ENCODE measurements at regions not wholly inside any gene's neighbourhood (a gene's known extent, or its start where the extent isn't known, plus 50 kb on each side); places are given as distances from the start of the nearest gene placed in this dataset.

DNA sequence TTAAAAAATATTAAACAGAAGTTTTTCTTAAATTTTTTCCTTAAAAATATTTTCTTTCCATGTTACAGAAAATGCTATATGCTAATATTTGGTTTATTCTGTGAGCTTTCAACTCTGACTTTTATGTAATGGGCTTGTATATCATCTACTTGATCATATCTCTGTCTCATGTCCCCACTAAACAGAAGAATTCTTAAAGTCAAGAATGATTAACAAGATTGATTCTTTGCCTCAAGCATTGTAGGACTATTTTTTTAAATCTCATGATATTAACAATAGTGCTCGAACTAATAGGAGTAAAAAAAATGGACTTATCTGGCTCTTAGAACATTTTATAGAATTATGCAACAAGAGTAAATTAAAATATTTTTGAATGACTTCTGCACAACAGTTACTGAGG, 206.3 kb downstream of the C12orf50 start:
- no peak overlapping the region for H3K4me3 ChIP-seq (replicated peaks in 1 of 3; ENCODE audit: insufficient read depth in 1 of 3, low read depth in 1 of 3, low read length in 3 of 3)
- H3K36me3 ChIP-seq (ENCODE audit: control insufficient read depth in 2 of 2, extremely low read depth in 1 of 2, insufficient read depth in 2 of 2, low read length in 2 of 2), result no peaks in the 10 kb centered on the region
- H3K9me3 ChIP-seq (replicated peaks; ENCODE audit: control insufficient read depth, insufficient read depth, low read length), result no peaks in the 10 kb centered on the region
- no peaks in the 10 kb centered on the region for H3K27me3 ChIP-seq (ENCODE audit: control insufficient read depth in 2 of 2, insufficient read depth in 2 of 2, low read length in 2 of 2)
- ChIA-PET CTCF (no interaction called here), POLR2A (no interaction called here)
- peaks cover 13% of the 10 kb centered on the region for H3K4me1 ChIP-seq (ENCODE audit: control insufficient read depth, extremely low read depth, insufficient read depth, low read length)
- H4K20me1 ChIP-seq (replicated peaks; ENCODE audit: control insufficient read depth, extremely low read depth, insufficient read depth, low read length), result no peaks in the 10 kb centered on the region
- H3K79me2 ChIP-seq (ENCODE audit: control insufficient read depth, insufficient read depth, low read length), result no peaks in the 10 kb centered on the region
- intact Hi-C loops (cut with micrococcal nuclease), result loop anchor here (10.0 kb wide), 1 partner anchor 378 kb away; no protein-coding TSS in a partner anchor
- FAIRE-seq (no peak), DNase-seq (ENCODE audit: low read depth, low spot score) (no peak)
- H3K4me2 ChIP-seq (ENCODE audit: insufficient read depth, low read length), result no peak overlapping the region
- no peak overlapping the region for H3K9ac ChIP-seq (replicated peaks; ENCODE audit: extremely low read depth, insufficient read depth, low read length)
- no peak overlapping the region for H2AFZ ChIP-seq (ENCODE audit: low read depth, low read length)
- dilution Hi-C loops (cut with MboI; ENCODE audit: extremely low pct_ligation_motif_present, low sequenced_read_pairs), result no loop called here
- BruUV-seq (replicated peaks), result no TSS peak
- TF ChIP-seq MYC (IDR thresholded peaks at IDR 0.05; ENCODE audit: low read depth, low read length) (no peak), POLR2AphosphoS5 (IDR thresholded peaks at IDR 0.05; ENCODE audit: insufficient read depth, low read depth, low read length) (no peak), POLR2A (IDR thresholded peaks at IDR 0.05; ENCODE audit: low read depth, low read length) (no peak), GATA2 (IDR thresholded peaks at IDR 0.05; ENCODE audit: insufficient read depth, insufficient read length, low read depth, low read length) (no peak), EZH2 (IDR thresholded peaks at IDR 0.05; ENCODE audit: borderline replicate concordance, low read depth, low read length, severe bottlenecking) (no peak), FOS (IDR thresholded peaks at IDR 0.05; ENCODE audit: borderline replicate concordance, insufficient read depth, low read length) (no peak), JUN (IDR thresholded peaks at IDR 0.05; ENCODE audit: borderline replicate concordance, insufficient read depth, insufficient read length, low read depth) (no peak)
- TF ChIP-seq, protein P1, sequence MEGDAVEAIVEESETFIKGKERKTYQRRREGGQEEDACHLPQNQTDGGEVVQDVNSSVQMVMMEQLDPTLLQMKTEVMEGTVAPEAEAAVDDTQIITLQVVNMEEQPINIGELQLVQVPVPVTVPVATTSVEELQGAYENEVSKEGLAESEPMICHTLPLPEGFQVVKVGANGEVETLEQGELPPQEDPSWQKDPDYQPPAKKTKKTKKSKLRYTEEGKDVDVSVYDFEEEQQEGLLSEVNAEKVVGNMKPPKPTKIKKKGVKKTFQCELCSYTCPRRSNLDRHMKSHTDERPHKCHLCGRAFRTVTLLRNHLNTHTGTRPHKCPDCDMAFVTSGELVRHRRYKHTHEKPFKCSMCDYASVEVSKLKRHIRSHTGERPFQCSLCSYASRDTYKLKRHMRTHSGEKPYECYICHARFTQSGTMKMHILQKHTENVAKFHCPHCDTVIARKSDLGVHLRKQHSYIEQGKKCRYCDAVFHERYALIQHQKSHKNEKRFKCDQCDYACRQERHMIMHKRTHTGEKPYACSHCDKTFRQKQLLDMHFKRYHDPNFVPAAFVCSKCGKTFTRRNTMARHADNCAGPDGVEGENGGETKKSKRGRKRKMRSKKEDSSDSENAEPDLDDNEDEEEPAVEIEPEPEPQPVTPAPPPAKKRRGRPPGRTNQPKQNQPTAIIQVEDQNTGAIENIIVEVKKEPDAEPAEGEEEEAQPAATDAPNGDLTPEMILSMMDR (IDR thresholded peaks at IDR 0.05; ENCODE audit: extremely low read depth in 1 of 2, insufficient read depth in 1 of 2, low read depth in 1 of 2, low read length in 2 of 2), result no peak
- TF ChIP-seq, protein P2, sequence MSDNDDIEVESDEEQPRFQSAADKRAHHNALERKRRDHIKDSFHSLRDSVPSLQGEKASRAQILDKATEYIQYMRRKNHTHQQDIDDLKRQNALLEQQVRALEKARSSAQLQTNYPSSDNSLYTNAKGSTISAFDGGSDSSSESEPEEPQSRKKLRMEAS (IDR thresholded peaks at IDR 0.05; ENCODE audit: insufficient read depth, insufficient read length), result no peak
- H3K9me1 ChIP-seq (replicated peaks; ENCODE audit: control insufficient read depth, extremely low read depth, insufficient read depth, low read length), result no peaks in the 10 kb centered on the region
- no peak overlapping the region for H3K27ac ChIP-seq (ENCODE audit: insufficient read depth, low read depth, low read length)

All from endothelial cell of umbilical vein (primary cell).